GM23338 (cell line): ENCODE measurements at regions not wholly inside any gene's neighbourhood (a gene's known extent, or its start where the extent isn't known, plus 50 kb on each side); places are given as distances from the start of the nearest gene placed in this dataset.

Experiments used
- ATAC-seq: fragments of 200-7000 bp; cut with Tn5 transposase; 3 replicates; pipeline ENCODE4 v1.9.1; 2020
- DNase-seq: peaks from one replicate; pipeline ENCODE4 v3.0.0-alpha.2; 2015; ENCODE audit warnings: low spot score
- H2AFZ ChIP-seq: fragments of 200-600 bp; sonication (generic); 2 replicates; pipeline ENCODE4 v1.8.0; 2016; ENCODE audit warnings: antibody characterized with exemption, mild to moderate bottlenecking, moderate library complexity
- H3F3A ChIP-seq: fragments of 200-600 bp; sonication (generic); replicated peaks from 2 replicates; pipeline ENCODE4 v1.8.0; 2017; ENCODE audit warnings: antibody characterized with exemption, mixed run types, low read depth
- H3K27ac ChIP-seq: fragments of 200-600 bp; sonication (generic); 2 replicates; pipeline ENCODE4 v1.6.1; 2016; ENCODE audit warnings: low read depth
- H3K27me3 ChIP-seq: fragments of 200-600 bp; sonication (generic); 2 replicates; pipeline ENCODE4 v1.8.0; 2016; ENCODE audit warnings: mild to moderate bottlenecking, mixed run types, moderate library complexity; ENCODE audit not compliant: insufficient read depth
- H3K36me3 ChIP-seq: fragments of 200-600 bp; sonication (generic); 2 replicates; pipeline ENCODE4 v1.8.0; 2016; ENCODE audit warnings: mild to moderate bottlenecking; ENCODE audit not compliant: insufficient read depth
- H3K4me1 ChIP-seq: fragments of 200-600 bp; sonication (generic); 2 replicates; pipeline ENCODE4 v1.8.0; 2016; ENCODE audit warnings: mild to moderate bottlenecking, moderate library complexity; ENCODE audit not compliant: insufficient read depth
- H3K4me2 ChIP-seq: fragments of 200-600 bp; sonication (generic); 2 replicates; pipeline ENCODE4 v1.7.1; 2017; ENCODE audit warnings: mixed run types
- H3K4me3 ChIP-seq: fragments of 200-600 bp; sonication (generic); 2 replicates; pipeline ENCODE4 v1.6.1; 2016; ENCODE audit warnings: mixed run types
- H3K79me2 ChIP-seq: fragments of 200-600 bp; sonication (generic); replicated peaks from 2 replicates; pipeline ENCODE4 v1.8.0; 2017; ENCODE audit warnings: mild to moderate bottlenecking; ENCODE audit not compliant: insufficient read depth
- H3K9me2 ChIP-seq: fragments of 200-600 bp; sonication (generic); 2 replicates; pipeline ENCODE4 v1.8.0; 2017; ENCODE audit not compliant: insufficient read depth
- H4K20me1 ChIP-seq: fragments of 200-600 bp; sonication (generic); replicated peaks from 2 replicates; pipeline ENCODE4 v1.8.0; 2017; ENCODE audit warnings: mild to moderate bottlenecking; ENCODE audit not compliant: insufficient read depth
- H3K27ac Mint-ChIP-seq: 2 replicates; pipeline ENCODE4 v1.8.0; 2020; ENCODE audit warnings: inconsistent platforms, mild to moderate bottlenecking, moderate library complexity, mixed read lengths
- H3K27me3 Mint-ChIP-seq: 3 replicates; pipeline ENCODE4 v1.8.0; 2022; ENCODE audit warnings: low read depth, mild to moderate bottlenecking, moderate library complexity, mixed read lengths, inconsistent platforms; ENCODE audit not compliant: insufficient read depth, poor library complexity
- H3K36me3 Mint-ChIP-seq: 3 replicates; pipeline ENCODE4 v1.8.0; 2021; ENCODE audit warnings: low read depth, mild to moderate bottlenecking, inconsistent platforms, moderate library complexity, mixed read lengths
- H3K4me1 Mint-ChIP-seq: 3 replicates; pipeline ENCODE4 v1.8.0; 2020; ENCODE audit warnings: mild to moderate bottlenecking, inconsistent platforms, mixed read lengths
- H3K4me3 Mint-ChIP-seq: 3 replicates; pipeline ENCODE4 v1.8.0; 2021; ENCODE audit warnings: moderate library complexity, mild to moderate bottlenecking, inconsistent platforms, mixed read lengths
- H3K9me3 Mint-ChIP-seq: 3 replicates; pipeline ENCODE4 v1.8.0; 2020; ENCODE audit warnings: moderate library complexity, mild to moderate bottlenecking, inconsistent platforms, mixed read lengths
- EZH2phosphoT487 ChIP-seq: fragments of 200-600 bp; sonication (generic); IDR thresholded peaks from one replicate; pipeline ENCODE4 v1.8.1; 2018; ENCODE audit warnings: antibody characterized with exemption; ENCODE audit not compliant: unreplicated experiment
- POLR2AphosphoS5 ChIP-seq: IDR thresholded peaks from 2 replicates; pipeline ENCODE4 v1.6.1; 2016; ENCODE audit warnings: antibody characterized with exemption, low read depth
- REST ChIP-seq: IDR thresholded peaks from one replicate; pipeline ENCODE4 v1.6.1; 2018; ENCODE audit warnings: antibody characterized with exemption; ENCODE audit not compliant: unreplicated experiment
- ZNF114 ChIP-seq: fragments of 250-450 bp; sonication (Bioruptor Pico); IDR thresholded peaks from 2 replicates; pipeline ENCODE4 v1.5.0; 2020; ENCODE audit warnings: mild to moderate bottlenecking, moderate library complexity

- H3K9me3 Mint-ChIP-seq = no peaks in the 10 kb centered on the region
- no peaks in the 10 kb centered on the region for H3K9me2 ChIP-seq
- no peaks in the 10 kb centered on the region for H3K4me1 ChIP-seq
- H3K4me1 Mint-ChIP-seq = peaks cover 18% of the 10 kb centered on the region
- no peak overlapping the region for H3K27ac Mint-ChIP-seq
- no peaks in the 10 kb centered on the region for H3K79me2 ChIP-seq
- no peak overlapping the region for H3K27ac ChIP-seq
- H3F3A ChIP-seq = no peaks in the 10 kb centered on the region
- no peak for DNase-seq
- peaks cover 2% of the 10 kb centered on the region for H3K27me3 Mint-ChIP-seq
- no peak for ATAC-seq
- H3K36me3 Mint-ChIP-seq = no peaks in the 10 kb centered on the region
- no peak overlapping the region for H3K4me3 ChIP-seq
- no peak overlapping the region for H2AFZ ChIP-seq
- no peak overlapping the region for H3K4me3 Mint-ChIP-seq
- H4K20me1 ChIP-seq = no peaks in the 10 kb centered on the region
- H3K36me3 ChIP-seq = no peaks in the 10 kb centered on the region
- no peaks in the 10 kb centered on the region for H3K27me3 ChIP-seq
- no peak overlapping the region for H3K4me2 ChIP-seq
- TF ChIP-seq EZH2phosphoT487 = no peak
- TF ChIP-seq ZNF114 (CRISPR knock-in tag) = no peak
- no peak for TF ChIP-seq REST
- no peak for TF ChIP-seq POLR2AphosphoS5
Measured at GRCh38 chr6:40799296-40800140, 212.4 kb upstream of the LRFN2 start.

GRCh38 chr6:40798069-40798770 lies 211.1 kb upstream of the LRFN2 start:
- Histone ChIP-seq H3K4me3 (no peak overlapping the region), H3K79me2 (no peaks in the 10 kb centered on the region), H3K4me1 (no peaks in the 10 kb centered on the region), H3K4me2 (no peak overlapping the region), H3K27me3 (no peaks in the 10 kb centered on the region), H3F3A (no peaks in the 10 kb centered on the region), H3K36me3 (no peaks in the 10 kb centered on the region), H3K27ac (no peak overlapping the region), H3K9me2 (no peaks in the 10 kb centered on the region), H4K20me1 (no peaks in the 10 kb centered on the region), H2AFZ (no peak overlapping the region)
- H3K27me3 Mint-ChIP-seq = peaks cover 2% of the 10 kb centered on the region
- DNase-seq (peak; percentile 57), ATAC-seq (peak; percentile 86)
- no peaks in the 10 kb centered on the region for H3K9me3 Mint-ChIP-seq
- H3K36me3 Mint-ChIP-seq = no peaks in the 10 kb centered on the region
- peaks cover 18% of the 10 kb centered on the region for H3K4me1 Mint-ChIP-seq
- H3K27ac Mint-ChIP-seq = no peak overlapping the region
- no peak overlapping the region for H3K4me3 Mint-ChIP-seq
- no peak for TF ChIP-seq EZH2phosphoT487
